GM19043 (cell line): ENCODE measurements at regions not wholly inside any gene's neighbourhood (a gene's known extent, or its start where the extent isn't known, plus 50 kb on each side); places are given as distances from the start of the nearest gene placed in this dataset.
"Not testable (repeated sequence)": the region's sequence is repeated elsewhere in the genome, so short reads cannot be mapped to it uniquely, and the experiment has no call there.

Experiments used
- ATAC-seq: cut with Tn5 transposase; IDR thresholded peaks from one replicate; pipeline ENCODE4 v1.9.1; 2021; ENCODE audit warnings: low read depth; ENCODE audit not compliant: unreplicated experiment

- no peak for ATAC-seq
These were observed 173.4 kb downstream of the TMEM200C start for GRCh38 chr18:5721924-5722323.

GRCh38 chr18:5720132-5720531 is 175.2 kb downstream of the TMEM200C start:
- no peak for ATAC-seq

GRCh38 chr18:5717256-5717655 is 173.5 kb upstream of the EPB41L3 start:
- no peak for ATAC-seq

GRCh38 chr18:5710676-5711075 is 166.9 kb upstream of the EPB41L3 start:
- no peak for ATAC-seq

GRCh38 chr18:5710235-5710634 is 166.4 kb upstream of the EPB41L3 start:
- no peak for ATAC-seq

GRCh38 chr18:5709476-5710095 is 165.8 kb upstream of the EPB41L3 start:
- ATAC-seq: no peak

GRCh38 chr18:5707586-5707985 is 163.8 kb upstream of the EPB41L3 start:
- no peak for ATAC-seq

- ATAC-seq: no peak
These were observed 161.6 kb upstream of the EPB41L3 start for GRCh38 chr18:5705393-5705792.

- no peak for ATAC-seq
These were observed 161.1 kb upstream of the EPB41L3 start for GRCh38 chr18:5704847-5705246.

GRCh38 chr18:5702016-5702415 is 158.2 kb upstream of the EPB41L3 start:
- ATAC-seq: not testable (repeated sequence)

- no peak for ATAC-seq
These were observed 150.0 kb upstream of the EPB41L3 start for GRCh38 chr18:5693699-5694294.

- no peak for ATAC-seq
These were observed 135.1 kb upstream of the EPB41L3 start for GRCh38 chr18:5678779-5679406.

GRCh38 chr18:5678278-5678677 is 134.5 kb upstream of the EPB41L3 start:
- ATAC-seq: no peak

GRCh38 chr18:5673616-5674015 is 129.8 kb upstream of the EPB41L3 start:
- ATAC-seq: no peak

GRCh38 chr18:5669585-5669984 is 125.8 kb upstream of the EPB41L3 start:
- no peak for ATAC-seq

- ATAC-seq: no peak
These were observed 124.4 kb upstream of the EPB41L3 start for GRCh38 chr18:5668087-5668715.

- ATAC-seq: no peak
These were observed 123.6 kb upstream of the EPB41L3 start for GRCh38 chr18:5667356-5667755.

GRCh38 chr18:5662586-5663090 is 118.8 kb upstream of the EPB41L3 start:
- ATAC-seq: no peak

GRCh38 chr18:5661179-5661578 is 117.4 kb upstream of the EPB41L3 start:
- ATAC-seq: no peak

- ATAC-seq: no peak
These were observed 110.0 kb upstream of the EPB41L3 start for GRCh38 chr18:5653802-5654201.

- ATAC-seq: no peak
These were observed 107.9 kb upstream of the EPB41L3 start for GRCh38 chr18:5651736-5652135.
